ENCODE measurements at regions not wholly inside any gene's neighbourhood (a gene's known extent, or its start where the extent isn't known, plus 50 kb on each side); places are given as distances from the start of the nearest gene placed in this dataset.

DNA sequence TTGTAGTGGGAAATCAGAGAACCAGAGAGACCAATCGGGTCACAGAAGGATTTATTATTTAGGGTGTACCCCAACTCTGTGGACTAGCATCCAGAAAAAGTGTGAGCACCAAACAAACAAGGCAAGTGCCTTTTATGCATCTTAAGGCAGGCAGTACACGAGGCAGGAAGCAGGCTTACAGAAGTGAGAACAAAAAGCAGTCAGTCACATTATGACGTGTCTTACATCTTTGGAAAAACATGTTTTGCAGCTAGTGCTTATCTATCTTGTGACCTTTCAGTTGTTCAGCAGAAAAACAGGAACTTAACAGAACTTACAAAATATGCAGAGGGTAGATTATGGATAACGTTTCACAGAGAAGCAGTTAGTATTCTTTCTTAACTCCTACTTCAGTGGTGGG, 270.9 kb upstream of the RBMY1B start:
- no peak for DNase-seq
- peak in 1 of 4 donors; percentile 38 for ATAC-seq
- Histone ChIP-seq H3K4me1 (no peaks in the 10 kb centered on the region), H3K4me3 (no peak overlapping the region), H3K27me3 (no peaks in the 10 kb centered on the region), H3K27ac (no peak overlapping the region), H3K36me3 (no peaks in the 10 kb centered on the region), H3K9me3 (no peaks in the 10 kb centered on the region)
- TF ChIP-seq, protein P1, sequence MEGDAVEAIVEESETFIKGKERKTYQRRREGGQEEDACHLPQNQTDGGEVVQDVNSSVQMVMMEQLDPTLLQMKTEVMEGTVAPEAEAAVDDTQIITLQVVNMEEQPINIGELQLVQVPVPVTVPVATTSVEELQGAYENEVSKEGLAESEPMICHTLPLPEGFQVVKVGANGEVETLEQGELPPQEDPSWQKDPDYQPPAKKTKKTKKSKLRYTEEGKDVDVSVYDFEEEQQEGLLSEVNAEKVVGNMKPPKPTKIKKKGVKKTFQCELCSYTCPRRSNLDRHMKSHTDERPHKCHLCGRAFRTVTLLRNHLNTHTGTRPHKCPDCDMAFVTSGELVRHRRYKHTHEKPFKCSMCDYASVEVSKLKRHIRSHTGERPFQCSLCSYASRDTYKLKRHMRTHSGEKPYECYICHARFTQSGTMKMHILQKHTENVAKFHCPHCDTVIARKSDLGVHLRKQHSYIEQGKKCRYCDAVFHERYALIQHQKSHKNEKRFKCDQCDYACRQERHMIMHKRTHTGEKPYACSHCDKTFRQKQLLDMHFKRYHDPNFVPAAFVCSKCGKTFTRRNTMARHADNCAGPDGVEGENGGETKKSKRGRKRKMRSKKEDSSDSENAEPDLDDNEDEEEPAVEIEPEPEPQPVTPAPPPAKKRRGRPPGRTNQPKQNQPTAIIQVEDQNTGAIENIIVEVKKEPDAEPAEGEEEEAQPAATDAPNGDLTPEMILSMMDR (IDR thresholded peaks at IDR 0.05) = no peak
- TF ChIP-seq POLR2A (IDR thresholded peaks at IDR 0.05) = no peak
- no CpG with 5 or more reads among the region's 4 CpGs for WGBS (ENCODE audit: insufficient coverage, low coverage, low lambda C conversion rate, missing lambda C conversion rate)
- intact Hi-C loops (cut with DNase I) = no loop called here

DNA sequence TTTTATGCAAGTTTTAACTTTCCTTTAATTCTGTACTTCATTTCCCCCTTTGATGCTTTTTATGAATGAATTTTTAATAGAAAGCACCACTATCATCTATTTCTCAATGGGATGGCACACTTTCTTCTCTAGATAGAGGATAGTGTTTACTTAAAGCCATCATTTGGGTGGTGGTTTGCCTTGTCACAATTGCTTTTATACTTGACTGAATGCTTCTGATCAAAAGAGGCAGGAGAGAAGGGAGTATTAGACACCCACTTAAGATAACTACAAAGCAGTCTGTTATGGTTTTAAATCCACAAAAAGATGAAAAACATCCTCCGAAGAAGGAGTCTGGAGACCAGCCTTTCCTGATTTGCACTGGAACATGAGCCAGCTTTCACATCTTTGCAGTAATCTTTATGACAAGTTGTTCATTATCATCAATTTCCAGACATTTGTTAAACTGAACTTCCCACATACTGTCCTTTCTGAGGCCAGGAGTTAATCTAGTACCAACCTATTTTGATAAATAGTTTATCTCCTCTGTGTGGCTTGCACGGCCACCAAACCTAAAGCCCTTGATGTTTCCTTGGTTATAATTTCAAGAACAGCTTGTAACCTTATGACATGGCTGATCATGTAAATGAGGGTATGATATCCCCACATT, 270.4 kb upstream of the RBMY1B start:
- H3K27me3 ChIP-seq = no peaks in the 10 kb centered on the region
- WGBS (ENCODE audit: insufficient coverage, low coverage, low lambda C conversion rate, missing lambda C conversion rate) = no CpG with 5 or more reads among the region's 2 CpGs
- intact Hi-C loops (cut with DNase I) = no loop called here
- DNase-seq (no peak), ATAC-seq (no peak)
- no peaks in the 10 kb centered on the region for H3K9me3 ChIP-seq
- H3K4me3 ChIP-seq = no peak overlapping the region
- H3K36me3 ChIP-seq = no peaks in the 10 kb centered on the region
- TF ChIP-seq, protein P1 (IDR thresholded peaks at IDR 0.05) = no peak
- TF ChIP-seq POLR2A (IDR thresholded peaks at IDR 0.05) = no peak
- no peak overlapping the region for H3K27ac ChIP-seq
- H3K4me1 ChIP-seq = no peaks in the 10 kb centered on the region

DNA sequence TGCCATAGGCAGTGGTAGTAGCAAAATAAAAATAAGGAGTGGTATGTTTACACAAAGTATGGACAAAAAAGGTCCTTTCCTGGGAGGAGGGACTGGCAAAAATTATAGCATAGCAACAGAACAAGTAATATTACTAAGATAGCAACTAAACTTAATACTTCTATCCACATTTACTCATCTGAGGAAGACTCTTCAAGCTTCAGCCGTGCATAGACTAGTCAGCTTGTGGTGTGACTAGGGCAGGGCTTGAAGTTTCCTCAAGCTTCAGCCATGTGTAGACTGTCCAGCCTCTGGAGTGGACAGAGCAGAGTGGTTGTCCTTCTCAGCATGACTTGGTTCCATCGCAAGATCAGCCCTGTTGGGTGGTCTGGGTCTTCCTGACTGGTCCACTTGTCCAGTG, 268.3 kb upstream of the RBMY1B start:
- no peak for ATAC-seq
- H3K9me3 ChIP-seq = no peaks in the 10 kb centered on the region
- intact Hi-C loops (cut with DNase I) = no loop called here
- TF ChIP-seq, protein P1 (IDR thresholded peaks at IDR 0.05) = no peak
- TF ChIP-seq POLR2A (IDR thresholded peaks at IDR 0.05) = no peak
- DNase-seq = no peak
- no peaks in the 10 kb centered on the region for H3K4me1 ChIP-seq
- H3K27me3 ChIP-seq = no peaks in the 10 kb centered on the region
- no CpG with 5 or more reads among the region's 2 CpGs for WGBS (ENCODE audit: insufficient coverage, low coverage, low lambda C conversion rate, missing lambda C conversion rate)
- H3K27ac ChIP-seq = no peak overlapping the region
- H3K36me3 ChIP-seq = no peaks in the 10 kb centered on the region
- H3K4me3 ChIP-seq = no peak overlapping the region

DNA sequence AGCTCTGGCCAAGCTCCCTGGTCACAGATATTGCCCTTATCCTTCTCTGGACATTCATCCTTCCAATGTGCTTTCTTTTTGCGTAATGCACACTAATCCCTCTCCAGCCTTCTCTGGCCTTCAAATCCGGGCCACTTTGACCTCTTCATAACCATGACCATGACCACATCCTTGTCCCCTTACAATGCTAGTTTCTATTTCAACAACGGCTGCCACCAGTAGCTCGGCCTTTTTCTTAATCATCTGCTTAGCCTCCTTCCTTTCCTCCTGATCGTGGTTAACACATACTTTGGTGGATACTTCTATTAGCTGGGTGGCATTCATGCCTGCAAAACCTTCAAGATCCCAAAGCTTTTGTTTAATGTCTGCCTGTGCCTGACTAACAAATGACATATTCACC, 264.4 kb upstream of the RBMY1B start:
- ATAC-seq (no peak), DNase-seq (no peak)
- H3K27ac ChIP-seq = no peak overlapping the region
- intact Hi-C loops (cut with DNase I) = no loop called here
- TF ChIP-seq, protein P1 (IDR thresholded peaks at IDR 0.05) = no peak
- no peak for TF ChIP-seq POLR2A (IDR thresholded peaks at IDR 0.05)
- H3K4me1 ChIP-seq = no peaks in the 10 kb centered on the region
- no peaks in the 10 kb centered on the region for H3K27me3 ChIP-seq
- no peaks in the 10 kb centered on the region for H3K9me3 ChIP-seq
- no peaks in the 10 kb centered on the region for H3K36me3 ChIP-seq
- WGBS (ENCODE audit: insufficient coverage, low coverage, low lambda C conversion rate, missing lambda C conversion rate) = no CpG with 5 or more reads among the region's 5 CpGs
- H3K4me3 ChIP-seq = no peak overlapping the region

DNA sequence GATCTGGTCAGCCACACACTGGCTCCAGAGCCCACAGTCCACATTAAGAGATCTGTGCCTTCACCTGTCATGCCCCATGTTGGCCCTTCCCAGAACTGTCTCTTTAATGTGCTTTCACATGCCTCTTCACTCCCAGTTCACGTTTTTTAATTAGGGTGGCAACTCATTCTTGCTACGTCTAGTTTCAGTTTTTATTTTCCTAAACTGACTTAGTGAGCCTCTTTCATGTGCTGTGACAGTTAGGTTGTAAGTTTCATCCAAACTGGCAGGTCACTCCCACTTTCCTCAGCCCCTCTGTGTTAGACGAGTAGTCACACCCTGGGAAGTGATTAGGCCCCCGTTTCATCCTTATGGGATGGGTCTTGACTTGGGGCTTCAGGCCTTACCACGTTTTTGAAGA, 262.5 kb upstream of the RBMY1B start:
- Histone ChIP-seq H3K27me3 (no peaks in the 10 kb centered on the region), H3K4me3 (no peak overlapping the region), H3K4me1 (no peaks in the 10 kb centered on the region), H3K27ac (no peak overlapping the region), H3K9me3 (no peaks in the 10 kb centered on the region), H3K36me3 (no peaks in the 10 kb centered on the region)
- no peak for ATAC-seq
- intact Hi-C loops (cut with DNase I) = no loop called here
- no CpG with 5 or more reads among the region's 5 CpGs for WGBS (ENCODE audit: insufficient coverage, low coverage, low lambda C conversion rate, missing lambda C conversion rate)
- TF ChIP-seq, protein P1 (IDR thresholded peaks at IDR 0.05) = no peak
- no peak for TF ChIP-seq POLR2A (IDR thresholded peaks at IDR 0.05)
- DNase-seq = no peak
